ENCODE measurements at regions not wholly inside any gene's neighbourhood (a gene's known extent, or its start where the extent isn't known, plus 50 kb on each side); places are given as distances from the start of the nearest gene placed in this dataset.

DNA sequence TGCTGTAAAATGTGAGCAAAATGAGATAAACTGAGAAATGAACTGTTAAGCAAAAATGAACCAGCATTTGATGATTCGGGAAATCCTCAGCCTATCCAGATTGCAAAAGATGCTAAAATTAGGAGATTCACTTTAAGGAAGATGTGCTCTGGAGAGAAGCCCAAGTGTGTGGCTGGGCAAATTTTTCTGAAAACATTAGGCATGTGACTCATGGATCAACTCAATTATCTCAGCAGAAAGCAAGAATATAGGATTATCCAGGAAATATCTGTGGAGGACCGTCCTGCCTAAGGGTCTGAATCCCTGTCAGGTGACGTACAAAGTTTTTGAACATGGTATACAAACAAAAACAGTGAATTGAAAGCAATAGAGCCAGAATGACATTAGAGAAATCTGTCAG, 1268.3 kb upstream of the TMEFF2 start:
- H3K4me3 ChIP-seq: no peak overlapping the region
- H3K36me3 ChIP-seq: no peaks in the 10 kb centered on the region
- TF ChIP-seq EP300 (IDR thresholded peaks at IDR 0.05): no peak
- no peak for TF ChIP-seq POLR2AphosphoS5 (IDR thresholded peaks at IDR 0.05)
- TF ChIP-seq, protein P1, sequence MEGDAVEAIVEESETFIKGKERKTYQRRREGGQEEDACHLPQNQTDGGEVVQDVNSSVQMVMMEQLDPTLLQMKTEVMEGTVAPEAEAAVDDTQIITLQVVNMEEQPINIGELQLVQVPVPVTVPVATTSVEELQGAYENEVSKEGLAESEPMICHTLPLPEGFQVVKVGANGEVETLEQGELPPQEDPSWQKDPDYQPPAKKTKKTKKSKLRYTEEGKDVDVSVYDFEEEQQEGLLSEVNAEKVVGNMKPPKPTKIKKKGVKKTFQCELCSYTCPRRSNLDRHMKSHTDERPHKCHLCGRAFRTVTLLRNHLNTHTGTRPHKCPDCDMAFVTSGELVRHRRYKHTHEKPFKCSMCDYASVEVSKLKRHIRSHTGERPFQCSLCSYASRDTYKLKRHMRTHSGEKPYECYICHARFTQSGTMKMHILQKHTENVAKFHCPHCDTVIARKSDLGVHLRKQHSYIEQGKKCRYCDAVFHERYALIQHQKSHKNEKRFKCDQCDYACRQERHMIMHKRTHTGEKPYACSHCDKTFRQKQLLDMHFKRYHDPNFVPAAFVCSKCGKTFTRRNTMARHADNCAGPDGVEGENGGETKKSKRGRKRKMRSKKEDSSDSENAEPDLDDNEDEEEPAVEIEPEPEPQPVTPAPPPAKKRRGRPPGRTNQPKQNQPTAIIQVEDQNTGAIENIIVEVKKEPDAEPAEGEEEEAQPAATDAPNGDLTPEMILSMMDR (IDR thresholded peaks at IDR 0.05): no peak
- TF ChIP-seq POLR2A (IDR thresholded peaks at IDR 0.05): no peak
- peaks cover 0 to 6% (median 0%) of the 10 kb centered on the region in 4 donors for H3K9me3 ChIP-seq
- H3K27ac ChIP-seq: no peak overlapping the region
- no peaks in the 10 kb centered on the region for H3K4me1 ChIP-seq
- H3K27me3 ChIP-seq: no peaks in the 10 kb centered on the region
- intact Hi-C loops (cut with DNase I; ENCODE audit: low total_unique reads): no loop called here
- DNase-seq: no peak
- 90 to 95% (median 91%) methylated on average over 3 of the region's 3 CpGs for WGBS, 5 donors

DNA sequence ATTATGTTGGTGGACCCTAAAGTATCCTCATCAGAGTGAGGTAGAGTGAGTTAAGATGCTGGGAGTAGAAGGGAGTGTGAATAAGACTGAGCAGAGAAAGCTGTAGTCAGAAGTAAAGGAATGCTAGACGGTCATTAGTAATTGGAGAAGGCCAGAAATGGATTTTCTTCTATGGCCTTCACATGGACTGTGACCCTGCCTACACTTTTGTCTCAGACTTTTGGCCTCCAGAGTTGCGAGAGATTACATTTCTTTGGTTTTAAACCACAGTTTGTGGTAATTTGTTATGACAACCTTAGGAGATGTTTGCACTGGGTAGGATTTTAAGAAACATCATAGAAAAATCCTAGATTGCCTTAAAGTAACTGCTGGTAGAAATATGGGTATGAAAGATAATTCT, 1267.7 kb upstream of the TMEFF2 start:
- H3K9me3 ChIP-seq: peaks cover 0 to 6% (median 0%) of the 10 kb centered on the region in 4 donors
- TF ChIP-seq, protein P1 (IDR thresholded peaks at IDR 0.05): no peak
- TF ChIP-seq POLR2AphosphoS5 (IDR thresholded peaks at IDR 0.05) (no peak), POLR2A (IDR thresholded peaks at IDR 0.05) (no peak), EP300 (IDR thresholded peaks at IDR 0.05) (no peak)
- H3K4me1 ChIP-seq: no peaks in the 10 kb centered on the region
- intact Hi-C loops (cut with DNase I; ENCODE audit: low total_unique reads): no loop called here
- no peak for DNase-seq
- H3K27ac ChIP-seq: no peak overlapping the region
- H3K27me3 ChIP-seq: no peaks in the 10 kb centered on the region
- WGBS, 5 donors: 67 to 83% (median 71%) methylated on average over 2 of the region's 2 CpGs
- no peaks in the 10 kb centered on the region for H3K36me3 ChIP-seq
- no peak overlapping the region for H3K4me3 ChIP-seq

DNA sequence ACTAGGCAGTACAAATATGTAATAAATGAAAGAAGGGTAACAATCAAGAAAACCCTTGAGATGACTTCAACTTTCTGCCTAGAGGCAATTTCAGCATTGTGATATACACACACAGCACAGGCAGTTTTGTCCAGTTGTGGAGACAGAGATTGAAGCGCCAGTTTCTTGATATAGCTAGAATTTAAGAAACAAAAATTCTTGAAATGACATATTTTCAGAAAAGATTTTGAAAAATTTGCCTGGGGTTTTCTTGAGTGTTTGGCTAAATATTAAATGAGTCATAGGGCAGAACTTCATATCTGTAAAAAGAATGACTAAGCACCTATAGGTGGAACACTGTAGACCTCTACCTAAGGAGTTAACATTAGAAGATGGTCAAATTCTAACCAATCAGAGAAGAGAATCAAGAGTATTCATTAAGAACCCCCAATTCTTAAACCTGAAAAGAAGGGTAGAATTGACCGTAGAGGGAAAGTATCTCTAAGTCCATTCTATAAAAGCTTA, 1266.8 kb upstream of the TMEFF2 start:
- H3K27me3 ChIP-seq: no peaks in the 10 kb centered on the region
- WGBS, 5 donors: 86 to 94% (median 89%) methylated on average over 2 of the region's 2 CpGs
- H3K4me3 ChIP-seq: no peak overlapping the region
- TF ChIP-seq EP300 (IDR thresholded peaks at IDR 0.05) (no peak), POLR2A (IDR thresholded peaks at IDR 0.05) (no peak), POLR2AphosphoS5 (IDR thresholded peaks at IDR 0.05) (no peak)
- TF ChIP-seq, protein P1 (IDR thresholded peaks at IDR 0.05): no peak
- intact Hi-C loops (cut with DNase I; ENCODE audit: low total_unique reads): no loop called here
- DNase-seq: no peak
- H3K36me3 ChIP-seq: no peaks in the 10 kb centered on the region
- no peaks in the 10 kb centered on the region for H3K4me1 ChIP-seq
- H3K9me3 ChIP-seq: peaks cover 0 to 7% (median 0%) of the 10 kb centered on the region in 4 donors
- H3K27ac ChIP-seq: no peak overlapping the region

DNA sequence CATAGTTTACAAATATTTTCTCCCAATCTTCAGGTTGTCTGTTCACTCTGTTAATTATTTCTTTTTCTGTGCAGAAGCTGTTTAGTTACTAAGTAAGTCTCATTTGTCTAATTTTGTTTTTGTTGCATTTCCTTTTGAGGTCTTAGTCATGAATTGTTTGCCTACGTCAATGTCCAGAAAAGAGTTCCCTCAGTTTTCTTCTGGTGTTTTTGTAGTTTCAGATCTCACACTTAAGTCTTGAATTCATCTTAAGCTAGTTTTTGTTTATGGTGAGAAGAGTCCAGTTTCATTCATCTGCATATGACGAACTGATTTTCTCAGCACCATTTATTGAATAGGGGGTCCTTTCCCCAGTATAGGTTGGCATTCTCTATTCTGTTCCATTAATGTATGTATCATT, 1252.2 kb upstream of the TMEFF2 start:
- Histone ChIP-seq H3K36me3 (no peaks in the 10 kb centered on the region), H3K4me3 (no peak overlapping the region), H3K27me3 (no peaks in the 10 kb centered on the region), H3K4me1 (no peaks in the 10 kb centered on the region), H3K9me3 (no peaks in the 10 kb centered on the region), H3K27ac (no peak overlapping the region)
- TF ChIP-seq, protein P1 (IDR thresholded peaks at IDR 0.05): no peak
- TF ChIP-seq EP300 (IDR thresholded peaks at IDR 0.05): no peak
- no peak for TF ChIP-seq POLR2AphosphoS5 (IDR thresholded peaks at IDR 0.05)
- TF ChIP-seq POLR2A (IDR thresholded peaks at IDR 0.05): no peak
- DNase-seq: no peak
- WGBS, 5 donors: 85 to 92% (median 91%) methylated on average over 2 of the region's 2 CpGs
- intact Hi-C loops (cut with DNase I; ENCODE audit: low total_unique reads): no loop called here

All from stomach (tissue), 8 donors.